Esophagus squamous epithelium (tissue), 4 donors: ENCODE measurements at regions not wholly inside any gene's neighbourhood (a gene's known extent, or its start where the extent isn't known, plus 50 kb on each side); places are given as distances from the start of the nearest gene placed in this dataset.

Experiments used
- POLR2A ChIP-seq, 4 donors: fragments of 450-650 bp; IDR thresholded peaks; one replicate each; pipeline ENCODE4 v1.6.1; 2017; ENCODE audit warnings: antibody characterized with exemption in 4 of 4, mild to moderate bottlenecking in 4 of 4, moderate library complexity in 3 of 4
- TF ChIP-seq, protein P1 (sequence below), 6 experiments: fragments of 450-650 bp in 4 of 6; fragments of 200-600 bp in 2 of 6; sonication (generic) in 2 of 6; IDR thresholded peaks; one replicate each; pipeline ENCODE4 v1.5.1; 2016 to 2019; ENCODE audit warnings: antibody characterized with exemption in 6 of 6, mild to moderate bottlenecking in 4 of 6, moderate library complexity in 4 of 6

DNA sequence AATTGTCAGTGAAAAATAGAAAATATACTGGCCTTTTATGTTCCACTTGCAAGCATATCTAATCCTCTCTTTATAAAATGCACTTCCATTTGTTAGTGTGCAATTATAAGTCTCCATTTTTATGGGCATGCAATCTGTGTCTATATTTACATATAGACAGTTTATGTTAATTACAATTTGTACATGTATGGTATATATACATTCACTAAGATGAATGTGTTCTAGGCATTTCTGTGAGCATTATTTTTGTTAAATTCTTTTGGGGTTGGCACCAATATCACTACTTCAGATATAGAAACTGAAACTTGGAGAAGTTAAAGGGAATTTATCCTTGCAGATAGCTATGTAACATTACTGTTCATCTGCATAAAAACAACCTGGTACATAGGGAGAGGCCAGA is 470.8 kb upstream of the LMO3 start:
- TF ChIP-seq POLR2A (IDR thresholded peaks at IDR 0.05), result no peak
- TF ChIP-seq, protein P1, sequence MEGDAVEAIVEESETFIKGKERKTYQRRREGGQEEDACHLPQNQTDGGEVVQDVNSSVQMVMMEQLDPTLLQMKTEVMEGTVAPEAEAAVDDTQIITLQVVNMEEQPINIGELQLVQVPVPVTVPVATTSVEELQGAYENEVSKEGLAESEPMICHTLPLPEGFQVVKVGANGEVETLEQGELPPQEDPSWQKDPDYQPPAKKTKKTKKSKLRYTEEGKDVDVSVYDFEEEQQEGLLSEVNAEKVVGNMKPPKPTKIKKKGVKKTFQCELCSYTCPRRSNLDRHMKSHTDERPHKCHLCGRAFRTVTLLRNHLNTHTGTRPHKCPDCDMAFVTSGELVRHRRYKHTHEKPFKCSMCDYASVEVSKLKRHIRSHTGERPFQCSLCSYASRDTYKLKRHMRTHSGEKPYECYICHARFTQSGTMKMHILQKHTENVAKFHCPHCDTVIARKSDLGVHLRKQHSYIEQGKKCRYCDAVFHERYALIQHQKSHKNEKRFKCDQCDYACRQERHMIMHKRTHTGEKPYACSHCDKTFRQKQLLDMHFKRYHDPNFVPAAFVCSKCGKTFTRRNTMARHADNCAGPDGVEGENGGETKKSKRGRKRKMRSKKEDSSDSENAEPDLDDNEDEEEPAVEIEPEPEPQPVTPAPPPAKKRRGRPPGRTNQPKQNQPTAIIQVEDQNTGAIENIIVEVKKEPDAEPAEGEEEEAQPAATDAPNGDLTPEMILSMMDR (IDR thresholded peaks at IDR 0.05), result no peak
